Right ventricle myocardium inferior (tissue), 1 donor: ENCODE measurements at regions not wholly inside any gene's neighbourhood (a gene's known extent, or its start where the extent isn't known, plus 50 kb on each side); places are given as distances from the start of the nearest gene placed in this dataset.
"Not testable (repeated sequence)": the region's sequence is repeated elsewhere in the genome, so short reads cannot be mapped to it uniquely, and the experiment has no call there.

Experiments
- ATAC-seq: fragments of 200-7000 bp; cut with Tn5 transposase; one replicate; pipeline ENCODE4 v1.9.1; 2020; ENCODE audit warnings: mild to moderate bottlenecking, moderate library complexity
- DNase-seq: peaks from one replicate; pipeline ENCODE4 v3.0.0; 2021; ENCODE audit errors: missing footprints
- intact Hi-C: fragments of 100-400 bp; cut with DNase I; formaldehyde crosslinking; loops from one replicate; pipeline ENCODE4 v1.11.0; 2022
- donor health status: DM: no; HTN: yes; CAD: no; lungs with severe emphysema.

- intact Hi-C loops, result no loop called here
- no peak for DNase-seq
- no peak for ATAC-seq
Observed at GRCh38 chr2:238606311-238606710, 179.6 kb downstream of the ASB1 start.

GRCh38 chr2:238613610-238614009, 186.9 kb downstream of the ASB1 start:
- no peak for DNase-seq
- intact Hi-C loops, result no loop called here
- no peak for ATAC-seq

GRCh38 chr2:238614376-238614775, 187.6 kb downstream of the ASB1 start:
- intact Hi-C loops, result no loop called here
- DNase-seq (no peak), ATAC-seq (no peak)

- ATAC-seq (no peak), DNase-seq (no peak)
- intact Hi-C loops, result no loop called here
Observed at GRCh38 chr2:238615187-238615586, 188.5 kb downstream of the ASB1 start.

- ATAC-seq, result no peak
- intact Hi-C loops, result no loop called here
- no peak for DNase-seq
Observed at GRCh38 chr2:238616681-238617080, 190.0 kb downstream of the ASB1 start.

GRCh38 chr2:238618494-238619283, 192.0 kb downstream of the ASB1 start:
- intact Hi-C loops, DNase-seq, ATAC-seq: not testable (repeated sequence)

GRCh38 chr2:238627899-238628298, 201.2 kb downstream of the ASB1 start:
- no peak for DNase-seq
- ATAC-seq, result no peak
- intact Hi-C loops, result no loop called here

- ATAC-seq (no peak), DNase-seq (no peak)
- intact Hi-C loops, result no loop called here
Observed at GRCh38 chr2:238629064-238629463, 202.3 kb downstream of the ASB1 start.

GRCh38 chr2:238631491-238632180, 204.9 kb downstream of the ASB1 start:
- intact Hi-C loops, result no loop called here
- ATAC-seq (no peak), DNase-seq (peak; percentile 55)

GRCh38 chr2:238632181-238633060, 205.7 kb downstream of the ASB1 start:
- intact Hi-C loops, result no loop called here
- ATAC-seq, result peak; percentile 32
- DNase-seq, result peak; percentile 47

- intact Hi-C loops, result no loop called here
Observed at GRCh38 chr2:238633426-238634328, 206.9 kb downstream of the ASB1 start.

GRCh38 chr2:238634701-238635357, 208.1 kb downstream of the ASB1 start:
- intact Hi-C loops, result no loop called here
- DNase-seq (no peak), ATAC-seq (no peak)

More at GRCh38 chr2:238633426-238634328, 206.9 kb downstream of the ASB1 start:
- ATAC-seq (no peak), DNase-seq (no peak)

GRCh38 chr2:238635647-238636051, 208.9 kb downstream of the ASB1 start:
- intact Hi-C loops, result no loop called here
- ATAC-seq, result no peak
- DNase-seq, result no peak

GRCh38 chr2:238636269-238637073, 209.7 kb downstream of the ASB1 start:
- DNase-seq (no peak), ATAC-seq (no peak)
- intact Hi-C loops, result no loop called here

GRCh38 chr2:238638100-238638981, 209.5 kb upstream of the TWIST2 start:
- no peak for DNase-seq
- intact Hi-C loops, result no loop called here
- no peak for ATAC-seq

GRCh38 chr2:238638982-238639628, 208.8 kb upstream of the TWIST2 start:
- intact Hi-C loops, result no loop called here
- ATAC-seq (no peak), DNase-seq (no peak)
